CD14-positive monocyte (primary cell): ENCODE measurements at regions not wholly inside any gene's neighbourhood (a gene's known extent, or its start where the extent isn't known, plus 50 kb on each side); places are given as distances from the start of the nearest gene placed in this dataset.

Experiments
- DNase-seq, 3 donors: peaks; one replicate each; pipeline ENCODE4 v3.0.0-alpha.2; 2011 to 2022
- H2AFZ ChIP-seq: 2 replicates; pipeline ENCODE4 v1.6.0; 2012; ENCODE audit warnings: mild to moderate bottlenecking, low read depth, low read length, inconsistent platforms; ENCODE audit not compliant: insufficient read depth, poor library complexity, severe bottlenecking
- H3K27ac ChIP-seq, 2 donors: 1 replicate in 1 of 2; 2 replicates in 1 of 2; pipeline ENCODE4 v1.5.1; 2012 to 2013; ENCODE audit warnings: low read length in 2 of 2, control low read depth in 1 of 2, inconsistent platforms in 1 of 2, low read depth in 1 of 2, mild to moderate bottlenecking in 1 of 2
- H3K27me3 ChIP-seq, 2 donors: one replicate each; pipeline versions ENCODE4 v1.6.0 to v1.6.1; 2011 to 2013; ENCODE audit warnings: low read length in 2 of 2; ENCODE audit not compliant: control insufficient read depth in 2 of 2, insufficient read depth in 2 of 2
- H3K36me3 ChIP-seq, 2 donors: replicated peaks in 1 of 2; 1 replicate in 1 of 2; 2 replicates in 1 of 2; pipeline versions ENCODE4 v1.5.1 to v1.6.1; 2012 to 2013; ENCODE audit warnings: low read length in 2 of 2, control low read depth in 1 of 2, inconsistent platforms in 1 of 2, mild to moderate bottlenecking in 1 of 2; ENCODE audit not compliant: insufficient read depth in 2 of 2, control insufficient read depth in 1 of 2
- H3K4me1 ChIP-seq, 2 donors: 1 replicate in 1 of 2; 2 replicates in 1 of 2; pipeline versions ENCODE4 v1.5.1 to v1.6.1; 2012 to 2013; ENCODE audit warnings: low read length in 2 of 2, control low read depth in 1 of 2, inconsistent platforms in 1 of 2, mild to moderate bottlenecking in 1 of 2, moderate library complexity in 1 of 2; ENCODE audit not compliant: insufficient read depth in 2 of 2, control insufficient read depth in 1 of 2
- H3K4me2 ChIP-seq: replicated peaks from 2 replicates; pipeline ENCODE3; 2012; ENCODE audit warnings: low read length, moderate library complexity, mild to moderate bottlenecking; ENCODE audit not compliant: poor library complexity, severe bottlenecking; ENCODE audit errors: extremely low read depth
- H3K4me3 ChIP-seq, 3 experiments: fragments of 200-600 bp in 1 of 3; sonication (generic) in 1 of 3; replicated peaks in 1 of 3; 1 replicate in 2 of 3; 2 replicates in 1 of 3; pipeline ENCODE4 v1.5.1; 2011 to 2013; ENCODE audit warnings: low read length in 3 of 3, mild to moderate bottlenecking in 3 of 3, control low read depth in 2 of 3, low read depth in 2 of 3, inconsistent platforms in 1 of 3, moderate library complexity in 1 of 3
- H3K79me2 ChIP-seq: 2 replicates; pipeline ENCODE4 v1.6.0; 2012; ENCODE audit warnings: mild to moderate bottlenecking, control low read depth, inconsistent platforms, low read length, moderate library complexity; ENCODE audit not compliant: insufficient read depth
- H3K9ac ChIP-seq: 2 replicates; pipeline ENCODE4 v1.6.0; 2017; ENCODE audit warnings: low read length, mild to moderate bottlenecking; ENCODE audit not compliant: insufficient read depth, poor library complexity, severe bottlenecking
- H3K9me3 ChIP-seq, 2 donors: replicated peaks in 1 of 2; 1 replicate in 1 of 2; 2 replicates in 1 of 2; pipeline versions ENCODE4 v1.5.1 to v1.6.1; 2012 to 2013; ENCODE audit warnings: low read length in 2 of 2, control low read depth in 1 of 2; ENCODE audit not compliant: control insufficient read depth in 1 of 2, insufficient read depth in 1 of 2
- H4K20me1 ChIP-seq: 2 replicates; pipeline ENCODE4 v1.6.0; 2012; ENCODE audit warnings: mild to moderate bottlenecking, low read length, control low read depth, moderate library complexity; ENCODE audit not compliant: insufficient read depth
- H3K27ac Mint-ChIP-seq, 7 donors: one replicate each; pipeline ENCODE4 v1.8.0; 2020; ENCODE audit warnings: mild to moderate bottlenecking in 7 of 7, mixed read lengths in 7 of 7, moderate library complexity in 6 of 7, inconsistent platforms in 2 of 7
- H3K27me3 Mint-ChIP-seq, 3 donors: one replicate each; pipeline ENCODE4 v1.8.0; 2021 to 2022; ENCODE audit warnings: low read depth in 3 of 3, mild to moderate bottlenecking in 3 of 3, mixed read lengths in 3 of 3, moderate library complexity in 3 of 3, inconsistent platforms in 1 of 3
- H3K36me3 Mint-ChIP-seq, 2 donors: one replicate each; pipeline ENCODE4 v1.8.0; 2020; ENCODE audit warnings: mixed read lengths in 2 of 2, inconsistent platforms in 1 of 2, mild to moderate bottlenecking in 1 of 2
- H3K4me1 Mint-ChIP-seq: one replicate; pipeline ENCODE4 v1.8.0; 2020; ENCODE audit warnings: mild to moderate bottlenecking, mixed read lengths
- H3K4me3 Mint-ChIP-seq, 2 donors: one replicate each; pipeline ENCODE4 v1.8.0; 2020; ENCODE audit warnings: mild to moderate bottlenecking in 2 of 2, mixed read lengths in 2 of 2, moderate library complexity in 1 of 2
- H3K9me3 Mint-ChIP-seq, 7 donors: one replicate each; pipeline ENCODE4 v1.8.0; 2020 to 2022; ENCODE audit warnings: mixed read lengths in 7 of 7, mild to moderate bottlenecking in 6 of 7, moderate library complexity in 6 of 7, inconsistent platforms in 2 of 7
- CTCF ChIP-seq: fragments of 200-600 bp; IDR thresholded peaks from one replicate; pipeline ENCODE4 v1.8.0; 2022; ENCODE audit warnings: antibody characterized with exemption, mild to moderate bottlenecking
- WGBS: methylation state at CpG from one replicate; pipeline ENCODE4 v1.1.5; 2013; ENCODE audit warnings: missing lambda C conversion rate; ENCODE audit not compliant: insufficient coverage; 5-methylcytosine and 5-hydroxymethylcytosine counted together
- intact Hi-C, 2 donors: fragments of 100-400 bp; cut with micrococcal nuclease; formaldehyde crosslinking; loops; one replicate each; pipeline versions ENCODE4 v1.15.0 to v1.15.1; 2023

GRCh38 chr16:6091021-6091420, 993.4 kb upstream of the EEF2KMT start:
- intact Hi-C loops = no loop called here
- H3K36me3 ChIP-seq = no peaks in the 10 kb centered on the region
- no peak for TF ChIP-seq CTCF
- no peaks in the 10 kb centered on the region for H3K4me1 ChIP-seq
- no peak overlapping the region for H2AFZ ChIP-seq
- no peak overlapping the region for H3K27ac ChIP-seq
- peaks cover 0 to 12% (median 4%) of the 10 kb centered on the region in 7 donors for H3K9me3 Mint-ChIP-seq
- no peak overlapping the region for H3K27ac Mint-ChIP-seq
- DNase-seq = no peak
- H3K27me3 ChIP-seq = no peaks in the 10 kb centered on the region
- H3K4me3 Mint-ChIP-seq = no peak overlapping the region
- H3K27me3 Mint-ChIP-seq = peaks cover 0 to 1% (median 0%) of the 10 kb centered on the region in 3 donors
- peaks cover 0 to 9% of the 10 kb centered on the region in 2 donors for H3K9me3 ChIP-seq
- H3K79me2 ChIP-seq = no peaks in the 10 kb centered on the region
- H4K20me1 ChIP-seq = no peaks in the 10 kb centered on the region
- no peaks in the 10 kb centered on the region for H3K4me1 Mint-ChIP-seq
- H3K36me3 Mint-ChIP-seq = no peaks in the 10 kb centered on the region
- WGBS = 82% methylated on average over 1 of the region's 3 CpGs
- H3K4me2 ChIP-seq = no peak overlapping the region
- no peak overlapping the region for H3K9ac ChIP-seq
- no peak overlapping the region for H3K4me3 ChIP-seq

GRCh38 chr16:6081320-6081976, 983.9 kb upstream of the EEF2KMT start:
- Histone ChIP-seq H3K4me1 (no peaks in the 10 kb centered on the region), H3K4me3 (no peak overlapping the region), H4K20me1 (no peaks in the 10 kb centered on the region), H3K9me3 (no peaks in the 10 kb centered on the region), H3K36me3 (no peaks in the 10 kb centered on the region), H3K27ac (no peak overlapping the region), H3K79me2 (no peaks in the 10 kb centered on the region), H3K4me2 (no peak overlapping the region), H3K27me3 (no peaks in the 10 kb centered on the region), H2AFZ (no peak overlapping the region), H3K9ac (no peak overlapping the region)
- intact Hi-C loops = no loop called here
- no peak overlapping the region for H3K4me3 Mint-ChIP-seq
- peaks cover 0 to 2% (median 0%) of the 10 kb centered on the region in 3 donors for H3K27me3 Mint-ChIP-seq
- peak; percentile 52 for TF ChIP-seq CTCF
- H3K36me3 Mint-ChIP-seq = no peaks in the 10 kb centered on the region
- peaks cover 0 to 6% (median 0%) of the 10 kb centered on the region in 7 donors for H3K9me3 Mint-ChIP-seq
- WGBS = no CpG with 5 or more reads among the region's 5 CpGs
- H3K4me1 Mint-ChIP-seq = no peaks in the 10 kb centered on the region
- peak in 2 of 3 donors; percentile 1 to 9 for DNase-seq
- H3K27ac Mint-ChIP-seq = no peak overlapping the region
